ENCODE measurements at regions not wholly inside any gene's neighbourhood (a gene's known extent, or its start where the extent isn't known, plus 50 kb on each side); places are given as distances from the start of the nearest gene placed in this dataset.

GRCh38 chr9:130766021-130766926 lies 68.8 kb upstream of the ABL1 start:
- FAIRE-seq: no peak
- no peak overlapping the region for H3K4me3 ChIP-seq (ENCODE audit: control insufficient read depth in 2 of 3, extremely low read depth in 1 of 3, insufficient read depth in 2 of 3, low read depth in 1 of 3, low read length in 3 of 3)
- H3K36me3 ChIP-seq (ENCODE audit: control insufficient read depth in 2 of 2, extremely low read depth in 1 of 2, insufficient read depth in 2 of 2, low read length in 2 of 2): no peaks in the 10 kb centered on the region
- H3K9me1 ChIP-seq (ENCODE audit: control insufficient read depth, extremely low read depth, insufficient read depth, low read length): no peaks in the 10 kb centered on the region
- dilution Hi-C loops (cut with MboI; ENCODE audit: extremely low pct_ligation_motif_present, low sequenced_read_pairs): no loop called here
- H3K9me3 ChIP-seq (ENCODE audit: control insufficient read depth, low read depth, low read length): no peaks in the 10 kb centered on the region
- H3K9ac ChIP-seq (ENCODE audit: control insufficient read depth, extremely low read depth, insufficient read depth, low read length): no peak overlapping the region
- no peak overlapping the region for H3K27ac ChIP-seq (ENCODE audit: control insufficient read depth, insufficient read depth, low read length)
- no peaks in the 10 kb centered on the region for H3K4me1 ChIP-seq (ENCODE audit: control insufficient read depth, extremely low read depth, insufficient read depth, low read length)
- no peaks in the 10 kb centered on the region for H4K20me1 ChIP-seq (ENCODE audit: control insufficient read depth, extremely low read depth, insufficient read depth, low read length)
- no peaks in the 10 kb centered on the region for H3K27me3 ChIP-seq (ENCODE audit: control insufficient read depth, extremely low read depth, insufficient read depth, low read length)
- no peak overlapping the region for H3K4me2 ChIP-seq (ENCODE audit: control insufficient read depth, extremely low read depth, insufficient read depth, low read depth, low read length)
- H3K79me2 ChIP-seq (ENCODE audit: control insufficient read depth, insufficient read depth, low read length): peaks cover 13% of the 10 kb centered on the region
- H2AFZ ChIP-seq (ENCODE audit: control insufficient read depth, low read length): no peak overlapping the region
- DNase-seq (ENCODE audit: low read depth, low spot score): no peak
- TF ChIP-seq EZH2 (IDR thresholded peaks at IDR 0.05; ENCODE audit: low read length): no peak
- TF ChIP-seq CTCF (optimal IDR thresholded peaks at IDR 0.05 in 1 of 3, IDR thresholded peaks at IDR 0.05 in 1 of 3, conservative IDR thresholded peaks at IDR 0.05 in 1 of 3; ENCODE audit: extremely low read depth in 1 of 3, insufficient read depth in 2 of 3, low read length in 3 of 3): no peak

- dilution Hi-C loops (cut with MboI; ENCODE audit: extremely low pct_ligation_motif_present, low sequenced_read_pairs): no loop called here
- no peak for FAIRE-seq
- no peak for TF ChIP-seq EZH2 (IDR thresholded peaks at IDR 0.05; ENCODE audit: low read length)
- no peak for TF ChIP-seq CTCF (optimal IDR thresholded peaks at IDR 0.05 in 1 of 3, IDR thresholded peaks at IDR 0.05 in 1 of 3, conservative IDR thresholded peaks at IDR 0.05 in 1 of 3; ENCODE audit: extremely low read depth in 1 of 3, insufficient read depth in 2 of 3, low read length in 3 of 3)
These were observed 68.1 kb upstream of the ABL1 start for GRCh38 chr9:130766927-130767307.

More at GRCh38 chr9:130766927-130767307, 68.1 kb upstream of the ABL1 start:
- Histone ChIP-seq H3K4me3 (ENCODE audit: control insufficient read depth in 2 of 3, extremely low read depth in 1 of 3, insufficient read depth in 2 of 3, low read depth in 1 of 3, low read length in 3 of 3) (no peak overlapping the region), H3K27ac (ENCODE audit: control insufficient read depth, insufficient read depth, low read length) (no peak overlapping the region), H3K4me2 (ENCODE audit: control insufficient read depth, extremely low read depth, insufficient read depth, low read depth, low read length) (no peak overlapping the region), H3K36me3 (ENCODE audit: control insufficient read depth in 2 of 2, extremely low read depth in 1 of 2, insufficient read depth in 2 of 2, low read length in 2 of 2) (no peaks in the 10 kb centered on the region), H3K4me1 (ENCODE audit: control insufficient read depth, extremely low read depth, insufficient read depth, low read length) (no peaks in the 10 kb centered on the region), H3K79me2 (ENCODE audit: control insufficient read depth, insufficient read depth, low read length) (peaks cover 13% of the 10 kb centered on the region), H3K9ac (ENCODE audit: control insufficient read depth, extremely low read depth, insufficient read depth, low read length) (no peak overlapping the region), H4K20me1 (ENCODE audit: control insufficient read depth, extremely low read depth, insufficient read depth, low read length) (no peaks in the 10 kb centered on the region), H3K9me1 (ENCODE audit: control insufficient read depth, extremely low read depth, insufficient read depth, low read length) (no peaks in the 10 kb centered on the region), H3K27me3 (ENCODE audit: control insufficient read depth, extremely low read depth, insufficient read depth, low read length) (no peaks in the 10 kb centered on the region), H3K9me3 (ENCODE audit: control insufficient read depth, low read depth, low read length) (no peaks in the 10 kb centered on the region), H2AFZ (ENCODE audit: control insufficient read depth, low read length) (no peak overlapping the region)
- no peak for DNase-seq (ENCODE audit: low read depth, low spot score)
